Left lobe of liver (tissue), 2 donors: ENCODE measurements at regions not wholly inside any gene's neighbourhood (a gene's known extent, or its start where the extent isn't known, plus 50 kb on each side); places are given as distances from the start of the nearest gene placed in this dataset.

Experiments
- ATAC-seq: fragments of 200-7000 bp; cut with Tn5 transposase; one replicate; pipeline ENCODE4 v1.9.1; 2020; ENCODE audit warnings: mild to moderate bottlenecking, moderate library complexity
- DNase-seq: peaks from one replicate; pipeline ENCODE4 v3.0.0-alpha.2; 2020; ENCODE audit warnings: low spot score
- donor health status: DM: no; HTN: no; CAD: no; lungs with moderate emphysema.
- donor health status: DM: no; HTN: yes; CAD: no.

DNA sequence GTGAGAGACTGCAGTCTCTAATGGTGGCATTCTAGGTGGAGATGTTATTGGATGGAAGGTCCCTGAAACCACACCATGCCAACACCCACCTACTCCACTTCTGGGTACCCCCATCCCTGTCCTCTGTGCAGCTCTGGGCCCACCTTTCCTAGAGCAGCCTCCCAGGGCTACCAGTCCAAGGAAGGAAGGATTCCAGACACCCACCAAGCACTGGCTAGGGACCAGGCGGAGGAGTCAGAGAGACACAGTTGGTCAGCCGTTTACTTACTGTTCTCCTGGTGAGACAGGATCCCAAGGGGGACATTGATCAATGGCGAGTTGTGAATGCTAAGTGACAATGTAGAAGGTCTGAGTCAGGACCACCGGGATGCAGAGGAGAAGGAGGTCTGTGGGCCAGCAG is 151.6 kb downstream of the TTC32 start:
- DNase-seq (no peak), ATAC-seq (no peak)

GRCh38 chr2:19749507-19749836 is 152.3 kb downstream of the TTC32 start:
- ATAC-seq: no peak
- no peak for DNase-seq

DNA sequence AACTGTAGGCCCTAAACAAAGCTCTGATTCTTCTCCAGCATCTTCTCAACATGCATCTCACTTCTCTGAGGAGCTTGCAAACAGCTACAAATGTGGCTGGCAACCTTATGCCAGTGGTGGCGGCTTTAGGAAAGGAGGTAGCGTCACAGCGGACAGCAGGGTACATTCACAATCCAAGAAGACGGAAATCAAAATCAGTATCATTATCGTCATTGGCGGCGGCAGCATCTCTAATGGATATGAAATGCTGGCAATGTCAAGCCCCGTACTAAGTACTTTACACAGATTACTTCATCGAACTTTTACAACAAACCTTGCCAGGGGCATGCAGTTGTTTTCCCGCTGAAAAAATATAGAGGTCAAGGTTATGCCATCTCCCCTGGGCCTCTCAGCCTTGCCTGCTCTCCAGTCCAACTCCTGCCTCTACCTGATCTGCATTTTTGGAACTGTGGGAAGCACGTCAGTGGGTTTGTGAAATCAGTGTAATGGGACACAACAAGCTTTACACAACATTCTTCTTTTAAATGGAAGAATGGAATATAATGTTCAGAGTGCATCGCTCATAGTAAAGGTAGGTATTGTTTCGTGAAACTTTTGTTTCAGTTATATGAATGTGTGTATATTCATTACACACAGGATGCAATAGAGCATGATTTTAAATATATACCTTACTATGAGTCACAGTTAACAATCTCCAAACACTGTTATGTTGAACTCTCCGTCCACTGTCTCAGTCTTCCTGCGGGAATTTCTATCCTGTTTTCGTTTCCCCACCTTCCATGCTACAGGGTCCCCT is 152.9 kb downstream of the TTC32 start:
- DNase-seq: no peak
- no peak for ATAC-seq

DNA sequence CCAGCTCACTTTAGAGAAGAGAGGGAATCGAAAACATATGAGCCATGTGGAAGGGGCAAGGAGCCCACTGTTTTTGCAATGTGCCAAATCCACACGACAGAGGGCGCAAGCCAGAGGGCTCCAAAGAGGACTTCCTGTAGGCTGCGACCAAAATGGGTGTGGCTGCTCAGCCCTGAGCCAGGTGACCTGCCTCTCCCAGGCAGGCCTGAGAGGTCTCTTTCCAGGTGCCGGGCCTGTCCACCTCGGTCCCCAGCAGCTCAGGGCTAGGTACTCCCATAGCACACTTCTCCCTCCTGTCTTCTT is 153.8 kb downstream of the TTC32 start:
- ATAC-seq (no peak), DNase-seq (no peak)

GRCh38 chr2:19747310-19748072 is 154.3 kb downstream of the TTC32 start:
- ATAC-seq: no peak
- DNase-seq: no peak

DNA sequence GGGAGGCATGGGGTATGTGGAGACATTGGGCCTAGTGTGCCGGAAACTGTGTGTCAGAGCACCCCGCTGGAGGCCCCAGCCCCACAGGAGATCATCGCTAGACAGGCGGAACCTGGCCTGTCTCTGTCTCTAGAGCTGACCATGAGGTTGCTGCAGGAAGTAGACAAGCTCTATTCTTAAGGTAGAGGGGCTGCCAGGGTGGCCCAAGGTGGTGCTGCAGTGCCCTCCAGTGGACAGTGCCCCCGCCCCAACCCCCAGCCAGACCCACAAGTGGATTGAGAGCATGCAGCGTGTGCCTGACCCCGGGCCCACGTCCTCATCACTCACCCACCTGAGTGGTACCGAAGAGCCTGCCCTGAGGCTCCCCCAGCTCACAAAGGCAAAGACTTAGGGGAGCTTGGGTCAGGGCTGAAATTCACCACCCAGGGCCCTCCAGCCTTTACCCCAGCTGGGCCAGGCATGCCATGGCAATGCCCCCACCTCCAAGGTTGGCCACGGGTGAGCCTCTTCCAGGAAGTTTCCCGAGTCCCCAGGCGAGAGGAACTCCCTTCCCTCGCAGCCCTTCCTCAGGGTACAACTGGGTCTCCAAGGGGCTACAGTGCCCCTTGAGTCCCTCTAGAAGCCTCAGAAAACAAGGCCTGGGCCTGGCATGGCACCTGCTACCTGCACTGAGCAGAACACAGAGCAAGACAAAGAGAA is 155.0 kb downstream of the TTC32 start:
- no peak for ATAC-seq

DNA sequence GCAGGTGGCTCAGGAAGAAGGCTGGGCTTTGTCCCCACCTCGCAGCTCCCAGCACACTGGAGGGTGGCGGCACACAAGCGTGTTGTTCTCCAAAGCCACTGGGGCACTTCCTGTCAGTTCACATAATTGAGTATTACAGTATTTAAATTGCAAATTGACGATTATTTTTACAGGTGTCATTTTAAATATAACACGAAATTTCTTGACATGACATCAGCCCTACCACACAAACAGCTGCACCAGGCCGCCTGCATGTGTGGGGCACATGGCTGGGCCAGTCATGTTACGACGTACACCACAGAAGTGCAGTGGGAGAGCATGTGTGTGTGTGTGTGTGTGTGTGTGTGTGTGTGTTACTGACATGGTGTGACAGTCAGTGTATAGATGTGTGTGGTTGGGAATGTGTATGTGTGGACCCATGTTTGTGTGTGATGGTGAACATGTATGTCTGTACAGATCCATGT is 155.6 kb downstream of the TTC32 start:
- ATAC-seq (no peak), DNase-seq (no peak)

More for the DNA sequence above, 155.0 kb downstream of the TTC32 start:
- no peak for DNase-seq

- DNase-seq: peak; percentile 26
Measured at GRCh38 chr2:19745318-19746136, 156.3 kb downstream of the TTC32 start.

GRCh38 chr2:19744456-19745199 is 157.2 kb downstream of the TTC32 start:
- ATAC-seq (no peak), DNase-seq (peak; percentile 4)

More at GRCh38 chr2:19745318-19746136, 156.3 kb downstream of the TTC32 start:
- no peak for ATAC-seq

DNA sequence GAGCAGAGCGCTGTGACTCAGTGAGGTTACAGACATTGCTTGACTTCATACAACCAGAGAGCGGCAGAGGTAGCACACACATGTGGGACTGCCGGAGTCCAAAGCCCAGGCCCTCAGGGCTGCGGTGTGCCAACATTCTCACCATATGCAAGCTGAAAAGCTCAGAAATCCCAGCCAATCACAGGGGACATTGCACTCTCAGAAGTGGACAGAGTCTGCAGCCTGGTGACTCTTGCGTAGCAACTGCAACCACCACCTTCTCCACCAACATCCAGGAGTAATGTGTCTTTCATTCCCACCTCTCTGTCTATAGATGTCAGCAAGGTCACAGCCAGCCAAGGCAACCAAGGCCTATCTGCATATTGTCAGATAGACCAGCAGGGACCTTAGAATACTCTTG is 158.1 kb downstream of the TTC32 start:
- ATAC-seq (no peak), DNase-seq (no peak)

- ATAC-seq: no peak
- no peak for DNase-seq
Measured at GRCh38 chr2:19742872-19743271, 158.9 kb downstream of the TTC32 start.

GRCh38 chr2:19739256-19739655 is 162.5 kb downstream of the TTC32 start:
- DNase-seq (no peak), ATAC-seq (no peak)

GRCh38 chr2:19738707-19739106 is 163.1 kb downstream of the TTC32 start:
- DNase-seq (no peak), ATAC-seq (no peak)

DNA sequence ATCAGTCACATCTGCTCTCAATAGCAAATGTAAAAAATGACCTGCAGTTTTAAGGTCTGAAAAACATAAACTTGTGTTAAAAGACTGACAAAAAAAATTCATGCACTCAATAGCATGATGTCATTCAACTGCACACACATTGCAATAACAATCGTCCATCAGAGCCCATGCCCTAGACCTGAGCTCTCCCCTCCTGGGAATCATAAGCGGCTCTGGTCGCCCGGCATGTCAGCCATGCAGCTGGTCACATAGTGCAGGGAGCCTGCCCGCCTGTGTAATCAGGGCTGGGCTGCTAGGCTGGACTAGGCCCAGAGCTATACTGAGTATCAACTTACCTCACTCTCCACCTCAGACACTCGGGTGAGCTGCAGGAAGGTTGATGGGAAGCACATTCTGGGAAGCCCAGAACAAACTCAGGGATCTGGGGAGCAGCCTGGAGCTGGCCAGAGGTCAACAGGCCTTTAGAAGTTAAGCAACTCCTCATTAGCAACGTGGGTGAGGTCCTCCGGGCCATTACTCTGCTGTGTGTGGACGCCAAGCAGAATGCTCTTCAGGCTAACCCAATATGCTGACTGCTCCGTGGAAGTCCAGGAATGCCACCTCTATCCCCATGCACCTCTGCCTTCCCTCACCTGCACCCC is 165.5 kb downstream of the TTC32 start:
- DNase-seq (no peak), ATAC-seq (no peak)

- ATAC-seq (no peak), DNase-seq (no peak)
Measured at GRCh38 chr2:19733951-19734425, 167.8 kb downstream of the TTC32 start.

DNA sequence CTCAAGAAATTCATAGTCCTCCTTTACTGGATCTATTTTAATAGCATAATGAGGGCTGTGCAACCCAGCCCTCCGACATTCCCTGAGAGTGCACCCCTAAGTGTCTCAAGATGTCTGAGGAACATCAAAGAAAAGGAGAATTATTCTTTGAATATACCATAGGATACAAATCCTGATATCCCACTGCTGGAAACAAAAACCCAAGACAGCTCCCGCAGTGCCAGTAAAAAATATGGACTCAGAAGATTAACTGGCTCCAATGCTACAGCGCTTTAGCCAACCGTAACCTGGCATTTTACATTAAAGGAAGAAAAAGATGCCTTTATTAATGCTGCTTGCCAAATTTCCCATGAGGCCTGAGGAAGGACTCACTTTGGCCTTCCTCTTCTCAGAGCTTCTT is 168.4 kb downstream of the TTC32 start:
- ATAC-seq (no peak), DNase-seq (no peak)

- ATAC-seq: no peak
- DNase-seq: no peak
Measured at GRCh38 chr2:19732255-19732654, 169.5 kb downstream of the TTC32 start.

DNA sequence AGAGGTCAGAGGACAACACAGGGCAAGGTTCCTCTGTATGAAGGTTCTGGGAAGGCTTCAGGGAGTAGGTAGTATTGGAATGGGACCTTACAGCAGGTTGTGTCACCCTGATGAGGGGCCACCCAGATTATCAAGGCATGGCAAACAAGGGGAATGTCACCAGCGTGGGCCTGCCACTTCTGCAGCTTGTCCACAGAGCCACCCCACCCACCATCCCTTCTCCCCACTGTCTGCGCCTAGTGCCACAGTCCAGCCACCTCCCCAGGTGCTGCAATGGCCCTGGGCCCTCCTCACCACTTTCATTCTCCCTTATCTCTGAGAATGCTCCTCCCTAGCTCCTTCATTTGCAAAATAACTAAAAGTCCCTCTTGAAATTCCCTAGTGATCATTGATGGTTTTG is 170.3 kb downstream of the TTC32 start:
- DNase-seq: no peak
- no peak for ATAC-seq

DNA sequence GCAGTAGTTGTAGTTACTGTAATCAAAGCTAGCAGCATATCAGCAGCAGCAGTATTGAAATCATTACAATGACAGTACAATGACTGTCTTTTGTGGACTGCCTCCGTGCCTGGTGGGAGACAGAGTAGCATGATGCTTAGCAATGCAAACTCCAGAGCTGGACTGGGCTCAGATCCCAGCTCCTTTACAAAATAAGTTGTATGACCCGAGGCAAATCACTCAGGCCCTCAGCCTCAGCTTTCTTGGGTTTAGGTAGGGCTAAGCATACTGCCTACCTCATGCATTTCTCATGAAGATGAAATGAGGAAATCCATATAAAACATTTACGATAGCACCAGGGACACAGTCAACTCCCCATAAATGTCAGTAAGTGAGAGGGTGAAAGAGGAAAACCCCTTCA is 170.7 kb downstream of the TTC32 start:
- no peak for ATAC-seq
- DNase-seq: no peak

- DNase-seq (no peak), ATAC-seq (no peak)
Measured at GRCh38 chr2:19728125-19728524, 173.7 kb downstream of the TTC32 start.
